Panc1 (cell line): ENCODE measurements at regions not wholly inside any gene's neighbourhood (a gene's known extent, or its start where the extent isn't known, plus 50 kb on each side); places are given as distances from the start of the nearest gene placed in this dataset.

ENCODE experiments used
- CTCF ChIP-seq: fragments of 450-650 bp; IDR thresholded peaks from 2 replicates; pipeline ENCODE4 v1.5.1; 2017; ENCODE audit warnings: mild to moderate bottlenecking
- POLR2AphosphoS5 ChIP-seq: IDR thresholded peaks from 2 replicates; pipeline ENCODE4 v1.6.1; 2012; ENCODE audit warnings: mild to moderate bottlenecking, low read depth, low read length, moderate library complexity
- REST ChIP-seq, 2 experiments: IDR thresholded peaks; 2 replicates each; pipeline ENCODE4 v1.6.1; 2011 to 2012; ENCODE audit warnings: low read depth in 2 of 2, control low read depth in 1 of 2, low read length in 1 of 2, mild to moderate bottlenecking in 1 of 2, moderate library complexity in 1 of 2; ENCODE audit not compliant: insufficient read depth in 1 of 2

- TF ChIP-seq POLR2AphosphoS5: no peak
- TF ChIP-seq CTCF: peak; percentile 14; the same call in 1 of the 2 replicates
- no peak for TF ChIP-seq REST (IDR thresholded peaks at IDR 0.05; ENCODE audit: insufficient read depth in 1 of 2, low read depth in 2 of 2, low read length in 1 of 2)
Measured at GRCh38 chr14:53399057-53399456, 245.9 kb upstream of the DDHD1 start.
